Epithelial cell of proximal tubule (primary cell): ENCODE measurements at regions not wholly inside any gene's neighbourhood (a gene's known extent, or its start where the extent isn't known, plus 50 kb on each side); places are given as distances from the start of the nearest gene placed in this dataset.

Source experiments
- DNase-seq: peaks from one replicate; pipeline ENCODE4 v3.0.0-alpha.2; 2011; ENCODE audit warnings: low read depth
- H3K4me3 ChIP-seq: 2 replicates; pipeline ENCODE4 v1.5.1; 2011; ENCODE audit warnings: low read depth, mild to moderate bottlenecking, low read length
- TF ChIP-seq, protein P1 (sequence below): conservative IDR thresholded peaks from 2 replicates; pipeline ENCODE4 v1.5.1; 2012; ENCODE audit warnings: low read depth, mild to moderate bottlenecking, low read length

- H3K4me3 ChIP-seq = no peak overlapping the region
- TF ChIP-seq, protein P1, sequence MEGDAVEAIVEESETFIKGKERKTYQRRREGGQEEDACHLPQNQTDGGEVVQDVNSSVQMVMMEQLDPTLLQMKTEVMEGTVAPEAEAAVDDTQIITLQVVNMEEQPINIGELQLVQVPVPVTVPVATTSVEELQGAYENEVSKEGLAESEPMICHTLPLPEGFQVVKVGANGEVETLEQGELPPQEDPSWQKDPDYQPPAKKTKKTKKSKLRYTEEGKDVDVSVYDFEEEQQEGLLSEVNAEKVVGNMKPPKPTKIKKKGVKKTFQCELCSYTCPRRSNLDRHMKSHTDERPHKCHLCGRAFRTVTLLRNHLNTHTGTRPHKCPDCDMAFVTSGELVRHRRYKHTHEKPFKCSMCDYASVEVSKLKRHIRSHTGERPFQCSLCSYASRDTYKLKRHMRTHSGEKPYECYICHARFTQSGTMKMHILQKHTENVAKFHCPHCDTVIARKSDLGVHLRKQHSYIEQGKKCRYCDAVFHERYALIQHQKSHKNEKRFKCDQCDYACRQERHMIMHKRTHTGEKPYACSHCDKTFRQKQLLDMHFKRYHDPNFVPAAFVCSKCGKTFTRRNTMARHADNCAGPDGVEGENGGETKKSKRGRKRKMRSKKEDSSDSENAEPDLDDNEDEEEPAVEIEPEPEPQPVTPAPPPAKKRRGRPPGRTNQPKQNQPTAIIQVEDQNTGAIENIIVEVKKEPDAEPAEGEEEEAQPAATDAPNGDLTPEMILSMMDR = no peak
- DNase-seq = no peak
These were observed 112.3 kb upstream of the GADD45A start for GRCh38 chr1:67572594-67573221.

DNA sequence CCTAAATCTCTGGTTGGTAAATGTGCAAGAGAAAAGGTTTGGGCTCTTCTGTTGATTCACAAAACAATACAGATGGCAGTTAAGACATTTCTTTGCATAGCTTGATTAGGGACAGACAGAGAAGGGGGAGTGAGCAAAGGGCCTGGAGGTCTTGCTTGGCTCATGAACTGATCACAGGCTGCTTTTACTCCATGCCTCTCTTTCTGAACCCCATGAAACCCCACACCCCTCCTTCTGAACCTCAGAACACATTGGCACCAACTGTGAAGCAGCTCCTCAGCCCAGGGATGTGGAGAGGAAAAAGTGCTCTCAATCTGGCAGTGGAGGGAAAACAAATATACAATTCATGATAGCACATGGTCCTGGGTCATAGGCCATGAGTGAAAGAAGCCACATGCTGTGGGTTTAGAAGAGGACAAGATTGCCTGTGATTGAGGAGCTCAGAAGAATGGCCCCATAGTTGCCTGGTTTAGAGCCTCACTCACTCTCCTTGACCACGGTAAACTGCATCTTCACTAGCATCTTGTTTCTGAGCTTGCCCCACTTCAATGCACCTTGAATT is 111.6 kb upstream of the GADD45A start:
- no peak for DNase-seq
- TF ChIP-seq, protein P1 = no peak
- no peak overlapping the region for H3K4me3 ChIP-seq

DNA sequence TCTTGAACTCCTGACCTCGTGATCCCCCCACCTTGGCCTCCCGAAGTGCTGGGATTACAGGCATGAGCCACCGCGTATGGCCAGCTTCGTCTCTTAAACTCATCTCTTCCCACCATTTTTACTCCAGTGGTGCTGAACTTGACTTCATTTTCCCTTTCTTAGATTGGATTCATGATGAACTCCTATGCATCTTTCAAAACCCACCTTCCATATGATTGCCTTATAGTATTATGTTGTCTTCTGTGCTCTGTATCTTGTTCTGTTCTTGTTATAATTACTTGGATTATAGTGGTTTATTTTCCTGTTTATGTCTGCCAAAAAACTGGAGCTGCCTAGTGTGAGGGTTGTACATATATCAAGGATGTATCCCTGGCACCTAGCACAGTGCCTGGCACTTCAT is 110.8 kb upstream of the GADD45A start:
- DNase-seq = no peak
- TF ChIP-seq, protein P1 = no peak
- H3K4me3 ChIP-seq = no peak overlapping the region

GRCh38 chr1:67575861-67576260 is 109.1 kb upstream of the GADD45A start:
- TF ChIP-seq, protein P1 = no peak
- no peak overlapping the region for H3K4me3 ChIP-seq
- DNase-seq = no peak

DNA sequence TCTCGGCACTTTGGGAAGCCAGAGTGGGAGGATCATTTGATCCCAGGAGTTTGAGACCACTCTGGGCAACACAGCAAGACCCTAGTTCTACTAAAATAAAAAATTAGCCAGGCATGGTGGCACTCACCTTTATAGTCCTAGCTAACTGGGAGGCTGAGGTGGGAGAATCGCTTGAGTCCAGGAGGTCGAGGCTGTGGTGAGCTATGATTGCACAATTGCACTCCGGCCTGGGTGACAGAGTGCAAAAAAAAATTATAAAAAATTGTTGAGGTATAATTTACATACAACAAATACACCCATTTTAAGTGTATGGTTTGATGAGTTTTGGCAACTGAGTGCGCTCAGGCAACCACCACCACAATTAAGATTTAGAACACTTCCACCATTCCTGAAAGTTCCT is 108.5 kb upstream of the GADD45A start:
- no peak overlapping the region for H3K4me3 ChIP-seq
- no peak for DNase-seq
- TF ChIP-seq, protein P1 = no peak

- DNase-seq = no peak
- no peak overlapping the region for H3K4me3 ChIP-seq
- TF ChIP-seq, protein P1 = no peak
These were observed 107.4 kb upstream of the GADD45A start for GRCh38 chr1:67577646-67578045.
